ENCODE measurements at regions not wholly inside any gene's neighbourhood (a gene's known extent, or its start where the extent isn't known, plus 50 kb on each side); places are given as distances from the start of the nearest gene placed in this dataset.

DNA sequence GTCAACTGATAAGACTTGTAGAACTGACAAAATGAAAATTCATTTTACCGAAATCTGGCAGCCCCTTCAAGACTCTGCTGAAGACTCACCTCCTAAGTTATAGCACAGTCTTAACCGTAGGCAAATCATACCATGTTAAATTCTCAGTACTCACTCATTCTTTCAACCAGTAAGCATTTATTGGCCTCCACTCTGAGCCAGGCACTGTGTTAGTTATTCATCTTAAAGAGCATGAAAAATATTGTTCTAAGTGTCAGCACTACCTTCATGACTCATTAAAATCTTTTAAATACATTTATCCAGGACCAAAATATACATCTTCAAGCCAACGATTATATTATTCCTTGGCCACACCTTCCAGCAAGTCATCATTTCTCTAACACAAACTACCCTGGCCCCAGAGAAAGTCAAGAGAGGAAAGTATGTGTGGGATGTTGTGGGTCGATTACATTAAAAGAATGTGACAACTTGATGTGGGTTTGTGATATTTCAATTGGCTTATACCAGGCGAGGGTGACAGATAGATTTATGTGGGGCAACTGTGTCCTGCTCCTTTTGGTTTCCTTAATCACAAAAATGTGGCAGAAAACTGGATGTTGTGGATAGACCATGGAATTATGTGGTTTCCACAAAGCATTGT is 55.0 kb downstream of the TMEM30B start:
- no peak for DNase-seq (ENCODE audit: low spot score)

GRCh38 chr14:61225344-61225743 is 55.8 kb downstream of the TMEM30B start:
- DNase-seq (ENCODE audit: low spot score) = no peak

- DNase-seq (ENCODE audit: low spot score) = no peak
Observed at GRCh38 chr14:61223552-61223951, 57.6 kb downstream of the TMEM30B start.

DNA sequence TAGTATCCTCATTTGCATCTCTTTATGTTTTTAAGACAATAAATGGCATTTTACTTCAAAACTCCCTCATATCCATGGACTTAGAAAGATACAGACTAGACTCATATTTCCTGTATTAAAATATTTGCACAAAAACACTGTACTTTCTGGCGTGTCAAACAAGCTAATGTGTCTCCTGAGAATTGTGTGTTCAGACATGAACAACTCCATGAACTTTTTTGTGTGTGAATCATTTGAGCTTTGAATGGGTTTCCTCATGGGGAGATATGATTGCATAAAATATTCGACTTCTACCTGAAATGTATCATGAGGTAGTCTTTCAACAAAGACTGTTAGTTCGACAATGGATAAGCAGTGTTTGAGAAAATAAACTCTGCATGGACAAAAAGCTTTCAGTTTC is 58.8 kb downstream of the TMEM30B start:
- no peak for DNase-seq (ENCODE audit: low spot score)

DNA sequence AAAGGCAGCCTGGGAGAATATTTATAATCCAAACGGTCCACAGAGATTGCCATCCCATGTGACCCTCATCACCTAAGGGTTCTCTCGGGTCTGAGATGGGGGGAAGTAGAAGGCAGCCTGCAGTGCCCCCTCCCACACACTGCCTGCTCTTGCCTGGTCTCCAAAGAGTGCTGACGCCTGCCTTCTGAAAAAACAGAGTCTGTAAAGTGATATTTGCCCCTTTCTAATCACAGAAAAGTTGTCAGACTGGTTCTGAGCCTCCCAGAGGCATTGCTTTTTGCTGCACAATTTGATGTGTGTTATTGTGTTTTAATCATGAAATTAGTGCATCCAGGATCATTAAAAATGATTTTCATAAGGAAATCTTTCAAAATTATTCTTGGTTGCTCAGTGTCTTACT is 59.2 kb downstream of the TMEM30B start:
- no peak for DNase-seq (ENCODE audit: low spot score)

GRCh38 chr14:61219673-61220072 is 61.5 kb downstream of the TMEM30B start:
- DNase-seq (ENCODE audit: low spot score) = peak; percentile 15

- DNase-seq (ENCODE audit: low spot score) = no peak
Observed at GRCh38 chr14:61219256-61219655, 61.9 kb downstream of the TMEM30B start.

- DNase-seq (ENCODE audit: low spot score) = peak; percentile 8
Observed at GRCh38 chr14:61218767-61219166, 62.4 kb downstream of the TMEM30B start.

- no peak for DNase-seq (ENCODE audit: low spot score)
Observed at GRCh38 chr14:61218157-61218556, 63.0 kb downstream of the TMEM30B start.

DNA sequence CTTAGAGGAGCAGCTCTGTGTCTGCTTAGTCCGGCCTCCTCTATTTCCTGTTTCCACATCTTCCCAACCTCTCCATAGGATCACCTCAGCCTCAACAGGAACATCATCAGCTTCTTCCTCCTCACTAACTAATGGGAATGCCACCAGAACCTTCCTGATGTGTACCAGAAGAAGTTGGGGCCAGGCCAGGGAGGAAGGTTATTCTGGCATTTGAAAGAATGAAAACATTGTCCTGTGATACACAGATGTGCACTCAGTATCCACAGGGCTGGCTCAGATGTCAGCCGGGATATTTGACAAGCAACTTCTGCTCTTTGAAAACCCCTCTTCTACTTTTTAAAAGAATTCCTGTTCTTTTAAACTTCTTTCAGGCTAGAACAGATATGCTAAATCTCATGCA is 63.6 kb downstream of the TMEM30B start:
- no peak for DNase-seq (ENCODE audit: low spot score)

DNA sequence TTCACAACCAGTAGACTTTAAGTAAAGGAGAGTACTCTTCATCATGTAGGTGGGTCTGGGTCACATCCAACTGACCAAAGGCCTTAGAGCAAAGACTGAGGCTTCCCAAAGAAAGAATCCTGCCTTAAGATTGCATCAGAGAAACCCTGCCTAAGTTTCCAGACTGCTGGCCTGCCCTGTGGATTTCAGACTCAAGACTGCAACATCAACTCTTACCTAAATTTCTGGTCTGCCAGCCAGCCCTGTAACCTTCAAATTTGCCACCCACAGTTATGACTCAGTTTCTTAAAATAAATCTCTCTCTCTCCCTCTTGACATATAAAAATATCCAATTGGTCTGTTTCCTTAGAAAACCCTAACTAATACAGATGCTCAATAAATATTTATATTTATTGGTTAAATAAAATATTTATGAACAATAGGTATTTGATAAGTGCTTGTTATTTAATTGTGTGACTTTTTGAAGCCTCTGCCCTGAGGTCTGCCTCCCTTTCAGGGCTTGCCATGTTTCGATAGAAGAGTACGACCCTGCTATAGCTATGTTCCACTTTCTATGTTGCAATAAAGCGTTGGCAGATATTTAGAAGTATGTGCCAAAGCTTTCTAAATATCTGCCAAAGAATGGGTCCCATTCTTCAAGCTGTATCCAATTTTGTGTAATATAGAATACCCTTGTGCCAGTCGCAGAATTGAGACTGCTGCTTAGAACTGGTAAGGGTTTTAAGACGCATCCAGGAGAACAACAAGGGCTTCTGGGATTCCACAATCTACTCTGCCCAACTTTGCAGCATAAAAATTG is 65.7 kb downstream of the TMEM30B start:
- DNase-seq (ENCODE audit: low spot score) = no peak

GRCh38 chr14:61213920-61214319 is 67.2 kb downstream of the TMEM30B start:
- DNase-seq (ENCODE audit: low spot score) = no peak

GRCh38 chr14:61213191-61213621 is 67.9 kb downstream of the TMEM30B start:
- DNase-seq (ENCODE audit: low spot score) = peak; percentile 55

DNA sequence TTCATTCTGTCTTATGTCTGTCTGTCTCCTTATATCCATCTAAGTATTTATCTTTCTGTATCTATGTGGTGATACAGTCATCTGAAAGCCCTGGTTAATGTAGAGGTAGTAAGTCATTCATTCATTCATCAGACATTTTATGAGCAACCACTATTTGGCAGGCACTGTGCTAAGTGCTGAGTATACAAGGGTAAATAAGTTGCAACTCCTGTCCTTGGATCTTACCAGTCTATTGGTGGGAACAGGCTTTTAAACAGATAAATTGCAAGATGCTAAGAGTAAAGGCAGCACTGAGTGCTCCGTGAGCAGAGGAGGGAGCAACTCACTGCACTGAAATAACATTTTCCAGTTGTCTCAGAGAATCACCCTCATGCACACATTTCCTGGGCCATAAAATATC is 68.6 kb downstream of the TMEM30B start:
- DNase-seq (ENCODE audit: low spot score) = no peak

DNA sequence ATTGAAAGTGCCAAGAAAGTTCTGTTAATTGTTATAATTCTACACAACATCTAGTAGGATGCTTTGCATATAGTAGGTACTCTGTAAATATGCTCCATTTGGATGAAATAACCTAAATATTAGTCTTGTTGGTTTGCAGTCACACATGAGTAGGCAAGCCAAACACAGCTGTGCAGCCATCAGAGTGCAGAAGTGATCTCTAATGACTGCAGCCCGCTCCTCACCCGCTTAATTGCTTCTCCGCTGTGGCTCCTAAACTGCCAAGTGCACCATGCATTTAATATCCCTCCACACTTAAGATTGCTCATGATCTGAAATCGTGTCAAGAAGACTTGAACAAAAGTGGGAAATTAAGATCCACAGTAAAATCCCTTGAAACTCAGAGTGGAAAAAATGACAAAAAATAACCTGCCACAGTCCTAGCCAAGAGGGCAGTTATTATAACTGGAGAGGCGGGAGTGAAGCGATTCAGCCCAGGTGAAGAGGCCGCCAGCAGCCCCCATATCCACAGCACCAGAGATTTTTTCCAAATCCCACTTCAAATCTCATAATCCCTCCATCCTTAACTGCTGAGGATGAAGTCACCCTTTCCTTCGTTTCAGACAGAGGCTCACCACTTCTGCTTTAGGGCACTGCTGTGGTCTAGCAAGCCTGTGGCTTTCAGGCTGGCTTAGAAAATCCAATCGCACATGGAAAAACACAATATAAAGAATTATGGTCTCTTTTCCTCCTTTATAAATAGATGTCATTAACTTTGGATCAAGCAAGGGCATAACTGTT is 69.5 kb downstream of the TMEM30B start:
- no peak for DNase-seq (ENCODE audit: low spot score)

DNA sequence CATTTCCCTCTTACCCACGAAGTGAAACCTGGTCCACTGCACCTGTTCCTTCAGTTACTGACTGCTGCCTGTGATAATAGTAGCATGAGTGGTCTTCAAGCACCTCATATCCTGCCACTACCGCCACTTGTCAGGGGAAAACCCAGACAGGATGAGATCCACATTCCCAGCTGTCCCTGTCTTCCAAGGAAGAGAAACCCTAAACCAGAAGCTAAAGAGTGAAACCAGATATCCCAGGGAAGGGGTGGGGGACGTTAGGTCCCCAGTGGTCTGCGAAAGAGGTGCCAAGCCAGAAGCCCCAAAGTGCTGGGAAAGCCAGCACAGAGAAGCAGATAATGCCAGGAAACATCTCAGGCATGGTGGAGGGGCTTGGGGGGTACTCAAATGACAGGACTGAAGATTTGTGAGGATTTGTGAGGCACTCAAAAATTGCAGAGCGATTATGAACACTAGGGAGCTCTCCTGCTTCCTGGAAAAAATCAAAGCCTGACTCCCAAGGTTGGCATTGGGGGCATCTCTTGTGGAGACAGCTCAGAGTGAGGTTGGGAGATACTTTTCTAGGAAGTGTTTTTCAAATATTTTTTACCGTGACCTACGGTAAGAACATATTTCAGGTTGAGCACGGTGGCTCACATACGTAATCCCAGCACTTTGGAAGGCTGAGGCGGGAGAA is 77.9 kb downstream of the TMEM30B start:
- DNase-seq (ENCODE audit: low spot score) = no peak

DNA sequence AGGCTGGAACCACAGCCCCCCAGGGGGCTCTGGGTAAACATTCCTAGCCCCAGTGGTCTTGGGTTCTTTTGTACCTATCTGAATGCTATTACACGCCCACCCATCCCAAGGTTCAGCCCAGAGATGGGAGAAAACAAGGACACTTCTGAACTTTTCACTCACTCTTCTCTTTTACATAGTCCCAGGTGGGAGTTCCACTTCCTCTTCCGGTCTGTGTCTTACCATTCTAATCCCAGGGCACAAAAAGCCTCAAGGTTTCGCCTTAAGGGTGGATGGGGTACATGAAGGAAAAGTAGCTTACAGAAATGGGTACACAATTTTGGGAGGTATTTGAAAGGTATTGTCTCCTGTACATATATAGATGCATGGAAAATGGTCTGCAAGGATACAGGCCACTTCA is 79.0 kb downstream of the TMEM30B start:
- no peak for DNase-seq (ENCODE audit: low spot score)

- no peak for DNase-seq (ENCODE audit: low spot score)
Observed at GRCh38 chr14:61201171-61201570, 80.0 kb downstream of the TMEM30B start.

DNA sequence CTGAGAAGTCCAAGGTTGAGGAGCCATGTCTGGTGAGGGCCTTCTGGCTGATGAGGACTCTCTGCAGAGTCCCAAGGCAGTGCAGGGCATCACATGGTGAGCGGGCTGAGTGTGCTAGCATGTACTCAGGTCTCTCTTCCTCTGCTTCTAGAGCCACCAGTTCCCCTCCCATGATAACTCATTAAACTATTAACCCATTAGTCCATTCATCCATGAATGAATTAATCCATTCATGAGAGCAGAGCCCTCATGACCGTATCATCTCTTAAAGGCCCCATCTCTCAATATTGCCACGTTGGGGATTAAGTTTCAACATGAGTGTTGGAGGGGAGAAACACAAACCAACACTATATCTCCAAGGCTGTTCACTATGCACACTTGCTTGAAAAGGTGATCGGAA is 83.7 kb downstream of the TMEM30B start:
- no peak for DNase-seq (ENCODE audit: low spot score)

DNA sequence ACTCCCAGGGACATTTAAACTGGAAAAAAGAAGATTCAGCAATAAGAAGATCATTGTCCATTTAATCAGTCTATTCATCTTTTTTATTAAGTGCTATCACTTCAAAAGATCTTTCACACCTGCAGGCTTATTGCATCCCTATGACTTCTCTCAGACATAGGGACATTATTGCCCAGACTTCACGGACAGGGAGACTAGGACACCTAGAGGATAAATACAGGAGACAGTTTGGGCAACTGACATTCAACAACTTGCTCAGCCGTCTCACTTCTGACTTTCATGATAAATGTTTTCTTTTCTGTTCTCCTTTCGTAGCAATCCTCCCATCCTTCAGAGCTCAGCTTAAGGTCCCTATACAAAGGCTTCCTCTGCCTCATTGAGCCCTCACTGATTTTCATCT is 84.3 kb downstream of the TMEM30B start:
- DNase-seq (ENCODE audit: low spot score) = no peak

DNA sequence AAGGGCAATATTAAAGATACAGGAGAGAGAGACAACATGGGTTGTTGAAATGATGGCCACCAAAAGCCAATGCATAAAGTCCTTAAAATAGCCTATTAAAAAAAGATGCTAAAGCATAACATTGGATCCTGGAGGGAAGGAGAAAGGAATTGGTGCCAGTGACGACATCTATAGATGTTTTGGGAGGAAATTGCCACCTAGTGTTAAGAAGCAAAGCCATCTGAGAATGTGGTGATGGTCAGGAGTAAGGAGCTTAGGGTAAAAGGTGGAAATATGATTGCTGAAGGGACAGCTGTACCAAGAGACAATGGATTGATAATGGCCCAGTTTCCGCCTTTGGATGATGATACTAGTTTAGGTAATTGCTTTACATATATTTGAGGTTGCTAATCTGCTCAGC is 85.1 kb downstream of the TMEM30B start:
- no peak for DNase-seq (ENCODE audit: low spot score)

DNA sequence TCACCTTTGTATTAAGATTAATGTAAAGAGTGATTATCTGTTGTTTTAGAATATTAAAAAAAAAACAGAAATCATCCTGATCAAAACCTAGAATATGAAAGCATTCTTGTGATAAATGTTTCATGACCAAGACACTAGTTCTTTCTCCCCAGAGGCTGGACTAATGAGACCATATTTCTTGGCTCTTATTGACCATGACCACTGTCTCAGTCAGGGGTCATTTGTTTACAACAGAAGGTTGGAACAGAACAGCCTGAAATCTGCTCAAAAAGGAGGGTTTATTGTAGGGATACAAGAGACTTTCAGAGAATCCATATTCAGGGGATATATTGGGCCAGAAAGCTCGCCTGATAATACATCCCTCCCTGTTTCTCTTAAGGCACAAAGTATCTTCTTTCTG is 87.7 kb downstream of the TMEM30B start:
- DNase-seq (ENCODE audit: low spot score) = no peak

Measured in AG08396 (cell line).